ENCODE measurements at regions not wholly inside any gene's neighbourhood (a gene's known extent, or its start where the extent isn't known, plus 50 kb on each side); places are given as distances from the start of the nearest gene placed in this dataset.
"Not testable (repeated sequence)": the region's sequence is repeated elsewhere in the genome, so short reads cannot be mapped to it uniquely, and the experiment has no call there.

DNA sequence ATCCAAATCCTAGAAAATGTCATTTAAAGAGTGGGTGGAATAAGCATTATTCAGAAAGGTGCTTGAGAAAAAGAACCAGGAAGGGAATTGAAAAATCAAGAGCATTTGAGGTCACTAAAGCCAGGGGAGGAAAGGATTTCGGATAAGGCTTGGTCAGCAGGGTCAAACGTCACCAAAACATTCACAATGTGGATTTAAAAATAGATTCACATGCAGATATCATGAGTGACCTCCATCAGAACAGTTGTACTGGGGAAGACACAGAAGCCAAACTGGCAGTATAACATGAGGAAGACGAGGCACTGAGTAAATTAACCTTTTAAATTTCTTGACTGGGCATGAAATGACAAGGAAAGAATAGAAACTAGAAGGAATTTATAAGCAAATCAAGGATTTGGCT is 175.1 kb upstream of the CCDC196 start:
- no peak for DNase-seq (ENCODE audit: low read depth in 4 of 4, low spot score in 3 of 4)

DNA sequence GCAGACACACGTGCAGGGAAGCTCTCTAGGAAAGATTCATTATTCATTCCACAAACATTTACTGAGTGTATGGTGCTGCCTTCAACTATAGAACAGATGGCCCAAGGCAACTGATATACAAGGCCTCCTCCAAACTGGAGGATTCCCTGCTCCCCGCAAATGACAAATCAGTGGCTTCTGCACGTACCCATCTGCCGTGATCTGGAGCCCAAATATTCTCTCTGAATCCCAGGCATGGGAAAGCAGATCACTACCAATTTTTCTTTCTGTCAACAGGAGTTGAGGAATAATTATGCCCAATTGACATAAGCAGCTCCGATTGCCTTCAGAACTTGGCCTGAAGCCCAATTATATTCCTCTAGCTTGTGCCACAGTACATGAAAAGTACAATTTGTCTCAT is 174.2 kb upstream of the CCDC196 start:
- DNase-seq (ENCODE audit: low read depth in 4 of 4, low spot score in 3 of 4): no peak

GRCh38 chr14:66312451-66312850 is 173.7 kb upstream of the CCDC196 start:
- no peak for DNase-seq (ENCODE audit: low read depth in 4 of 4, low spot score in 3 of 4)

DNA sequence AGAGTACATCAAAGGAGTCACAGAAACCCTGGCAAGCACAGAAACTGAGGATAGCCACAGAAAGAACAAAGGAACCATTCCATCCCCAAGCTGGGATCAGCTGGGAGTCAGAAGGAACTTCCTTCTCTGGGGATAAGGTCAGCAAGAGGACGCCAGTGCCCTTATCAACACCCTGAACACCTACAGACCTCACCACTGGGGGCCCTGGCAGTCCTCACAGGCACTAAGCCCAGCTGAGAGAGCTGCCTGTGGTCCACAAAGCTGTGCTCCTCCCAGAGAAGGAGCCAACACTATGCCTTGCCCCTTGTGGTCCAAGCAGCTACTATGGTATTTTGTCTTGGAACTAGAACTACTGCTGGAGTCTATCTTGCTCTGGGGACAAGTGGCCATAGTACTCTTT is 171.1 kb upstream of the CCDC196 start:
- DNase-seq (ENCODE audit: low read depth in 4 of 4, low spot score in 3 of 4): no peak

DNA sequence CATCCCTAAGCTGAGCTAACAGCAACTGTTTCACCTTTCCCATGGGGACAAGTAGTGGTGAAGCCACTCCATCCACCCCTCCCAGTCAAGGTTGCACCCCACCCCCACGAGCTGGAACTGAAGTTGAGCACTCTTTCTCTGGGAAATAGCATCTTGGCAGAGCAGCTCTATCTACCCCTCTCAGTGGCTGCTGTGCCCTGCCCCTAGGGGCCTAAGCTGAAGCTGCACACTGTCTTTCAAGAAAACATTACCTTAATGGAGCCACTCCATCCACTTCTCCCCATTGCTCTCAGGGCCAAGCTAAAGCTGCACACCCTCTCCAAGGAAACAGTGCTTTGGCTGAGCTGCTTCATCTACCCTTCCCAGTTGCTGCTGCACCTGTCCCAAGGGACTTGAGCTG is 170.6 kb upstream of the CCDC196 start:
- no peak for DNase-seq (ENCODE audit: low read depth in 4 of 4, low spot score in 3 of 4)

- no peak for DNase-seq (ENCODE audit: low read depth in 4 of 4, low spot score in 3 of 4)
Measured at GRCh38 chr14:66322564-66322963, 163.6 kb upstream of the CCDC196 start.

- no peak for DNase-seq (ENCODE audit: low read depth in 4 of 4, low spot score in 3 of 4)
Measured at GRCh38 chr14:66330228-66330627, 155.9 kb upstream of the CCDC196 start.

DNA sequence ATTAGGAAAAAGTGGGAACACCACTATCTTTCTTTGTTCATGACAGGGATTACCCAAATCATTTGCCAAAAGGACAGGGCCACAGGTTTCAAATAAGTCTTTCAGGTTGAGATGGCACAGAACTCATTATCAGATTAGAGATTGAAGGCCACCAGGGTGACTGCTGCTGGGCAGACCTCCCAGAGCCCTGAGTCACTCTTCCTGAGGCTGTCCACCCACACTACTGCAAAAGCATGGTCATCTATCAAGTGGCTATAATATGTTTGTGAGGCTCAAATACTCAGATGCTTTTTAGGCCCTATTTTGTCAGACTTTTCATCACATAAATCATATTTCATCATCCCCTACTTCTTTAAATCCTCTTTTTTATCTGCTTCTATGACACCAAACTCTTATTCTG is 155.3 kb upstream of the CCDC196 start:
- DNase-seq (ENCODE audit: low read depth in 4 of 4, low spot score in 3 of 4): no peak

- DNase-seq (ENCODE audit: low read depth in 4 of 4, low spot score in 3 of 4): not testable (repeated sequence)
Measured at GRCh38 chr14:66333293-66333692, 152.9 kb upstream of the CCDC196 start.

DNA sequence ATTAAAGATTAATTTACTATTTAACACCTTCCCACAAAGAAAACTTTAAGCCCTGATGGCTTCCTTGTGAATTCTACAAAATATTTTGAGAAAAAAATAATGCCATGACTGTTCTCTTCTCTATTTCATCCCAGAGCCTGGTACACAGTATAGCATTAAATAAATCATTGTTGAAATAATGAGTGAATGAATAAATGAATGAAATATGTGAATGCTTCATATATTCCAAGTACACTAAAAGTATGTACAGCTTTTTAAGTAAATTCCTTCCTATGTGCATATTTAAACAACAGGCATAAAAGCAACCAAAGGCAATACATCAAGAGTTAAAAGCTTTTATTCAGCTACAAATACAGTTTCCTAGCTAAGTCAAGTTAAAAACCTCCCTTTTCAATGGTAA is 144.9 kb upstream of the CCDC196 start:
- DNase-seq (ENCODE audit: low read depth in 4 of 4, low spot score in 3 of 4): no peak

- DNase-seq (ENCODE audit: low read depth in 4 of 4, low spot score in 3 of 4): no peak
Measured at GRCh38 chr14:66345986-66346385, 140.2 kb upstream of the CCDC196 start.

DNA sequence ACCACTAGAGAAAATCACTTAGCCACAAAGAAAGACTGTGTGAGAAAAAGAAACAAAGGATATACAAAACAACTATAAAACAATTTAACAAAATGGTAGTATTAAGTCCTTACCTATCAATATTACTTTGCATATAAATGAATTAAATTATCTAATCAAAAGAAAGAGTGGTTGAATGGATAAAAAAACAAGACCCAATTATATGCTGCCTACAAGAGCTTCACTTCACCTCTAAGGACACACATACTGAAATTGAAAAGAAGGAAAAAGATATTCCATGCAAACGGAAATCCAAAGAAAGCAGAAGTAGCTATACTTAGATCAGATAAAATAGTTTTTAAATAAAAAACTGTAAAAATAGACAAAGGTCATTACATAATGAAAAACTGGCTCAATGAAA is 134.9 kb upstream of the CCDC196 start:
- no peak for DNase-seq (ENCODE audit: low read depth in 4 of 4, low spot score in 3 of 4)

GRCh38 chr14:66359500-66359899 is 126.7 kb upstream of the CCDC196 start:
- DNase-seq (ENCODE audit: low read depth in 4 of 4, low spot score in 3 of 4): no peak

GRCh38 chr14:66360366-66360926 is 125.7 kb upstream of the CCDC196 start:
- DNase-seq (ENCODE audit: low read depth in 4 of 4, low spot score in 3 of 4): peak in 1 of 4 donors; percentile 42

GRCh38 chr14:66361013-66361412 is 125.2 kb upstream of the CCDC196 start:
- no peak for DNase-seq (ENCODE audit: low read depth in 4 of 4, low spot score in 3 of 4)

DNA sequence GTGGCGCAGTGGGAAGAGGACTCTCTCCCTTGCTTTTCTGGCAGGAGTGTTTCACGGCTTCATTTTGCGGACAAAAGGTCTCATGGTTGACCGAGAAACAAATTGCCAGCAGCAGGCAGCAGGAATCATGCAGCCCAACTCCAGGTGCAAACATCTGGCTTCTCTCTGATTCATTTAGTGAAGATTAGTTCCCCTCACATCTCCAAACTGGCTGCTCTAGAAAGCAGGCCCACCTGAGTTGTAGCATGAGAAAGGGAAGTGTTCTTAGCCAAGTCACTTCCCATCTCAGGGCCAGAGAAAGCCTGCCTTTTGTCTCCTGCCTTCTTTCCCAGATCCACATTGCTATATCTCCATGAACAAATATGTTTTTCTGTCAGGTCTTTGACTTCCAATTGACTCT is 120.8 kb upstream of the CCDC196 start:
- DNase-seq (ENCODE audit: low read depth in 4 of 4, low spot score in 3 of 4): no peak

GRCh38 chr14:66369157-66369697 is 116.9 kb upstream of the CCDC196 start:
- no peak for DNase-seq (ENCODE audit: low read depth in 4 of 4, low spot score in 3 of 4)

DNA sequence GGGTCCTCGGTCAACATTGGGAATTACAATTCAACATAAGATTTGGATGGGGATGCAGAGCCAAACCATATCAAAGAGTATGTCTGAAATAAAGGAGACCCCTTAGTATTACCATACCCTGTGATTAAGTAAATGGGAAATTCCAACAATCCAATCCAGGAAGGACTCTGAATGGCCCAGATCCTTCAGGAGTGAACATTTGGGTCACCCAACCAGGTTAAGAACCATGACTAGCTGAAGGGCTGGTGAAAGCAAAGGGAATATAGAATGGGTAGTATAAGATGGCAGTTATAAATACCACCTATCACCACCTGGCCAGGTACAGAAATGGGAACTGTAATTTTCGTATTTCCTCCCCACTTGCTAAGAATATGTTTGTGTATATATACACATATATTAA is 114.4 kb upstream of the CCDC196 start:
- DNase-seq (ENCODE audit: low read depth in 4 of 4, low spot score in 3 of 4): no peak

- DNase-seq (ENCODE audit: low read depth in 4 of 4, low spot score in 3 of 4): no peak
Measured at GRCh38 chr14:66375046-66375964, 110.9 kb upstream of the CCDC196 start.

DNA sequence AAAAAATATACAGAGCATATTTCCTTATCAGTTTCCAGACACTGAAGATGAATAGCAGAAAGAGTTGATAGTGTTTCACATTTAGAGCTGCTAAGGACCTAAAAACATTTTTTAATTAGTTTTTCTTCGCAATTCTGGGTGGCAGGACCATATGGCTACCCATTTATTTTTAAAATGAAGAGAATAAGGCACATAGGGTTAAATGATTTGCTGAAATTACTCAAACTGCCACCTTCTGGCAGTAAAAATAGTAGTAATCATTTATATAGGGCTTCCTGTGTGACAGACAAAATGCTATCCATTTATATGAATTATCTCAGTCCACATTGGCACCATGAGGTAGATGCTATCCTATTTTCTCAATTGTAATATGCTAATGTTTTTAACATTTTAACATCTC is 108.6 kb upstream of the CCDC196 start:
- no peak for DNase-seq (ENCODE audit: low read depth in 4 of 4, low spot score in 3 of 4)

- no peak for DNase-seq (ENCODE audit: low read depth in 4 of 4, low spot score in 3 of 4)
Measured at GRCh38 chr14:66378712-66379505, 107.3 kb upstream of the CCDC196 start.

Data from left renal pelvis (tissue), 4 donors.